HEK293T (cell line): ENCODE measurements at regions not wholly inside any gene's neighbourhood (a gene's known extent, or its start where the extent isn't known, plus 50 kb on each side); places are given as distances from the start of the nearest gene placed in this dataset.

ENCODE experiments used
- CTCF ChIA-PET: fragments of 350-600 bp; formaldehyde crosslinking; extraction: SDS; loops from one replicate; lab custom pipeline; 2021; ENCODE audit warnings: antibody characterized with exemption, inconsistent platforms; lab: Yijun Ruan, JAX
- POLR2A ChIA-PET: fragments of 350-600 bp; formaldehyde crosslinking; extraction: SDS; loops from one replicate; lab custom pipeline; 2020; ENCODE audit warnings: antibody characterized with exemption, inconsistent platforms; lab: Yijun Ruan, JAX
- DNase-seq: peaks from one replicate; pipeline ENCODE4 v3.0.0; 2012; ENCODE audit warnings: mixed read lengths; ENCODE audit errors: extremely low spot score
- ARNT ChIP-seq: fragments of 450-650 bp; IDR thresholded peaks from 2 replicates; pipeline ENCODE4 v1.6.1; 2017; ENCODE audit warnings: mild to moderate bottlenecking
- BHLHE40 ChIP-seq: fragments of 450-650 bp; IDR thresholded peaks from 2 replicates; pipeline ENCODE4 v1.6.1; 2016; ENCODE audit warnings: mild to moderate bottlenecking, moderate library complexity, borderline replicate concordance
- CTBP1 ChIP-seq: fragments of 450-650 bp; IDR thresholded peaks from 2 replicates; pipeline ENCODE4 v1.6.1; 2016; ENCODE audit warnings: borderline replicate concordance
- ELF4 ChIP-seq: fragments of 450-650 bp; IDR thresholded peaks from 2 replicates; pipeline ENCODE4 v1.6.1; 2017; ENCODE audit warnings: antibody characterized with exemption
- FOXA1 ChIP-seq: fragments of 450-650 bp; IDR thresholded peaks from 2 replicates; pipeline ENCODE4 v1.6.1; 2016; ENCODE audit warnings: mild to moderate bottlenecking
- FOXK2 ChIP-seq: fragments of 450-650 bp; IDR thresholded peaks from 2 replicates; pipeline ENCODE4 v1.6.1; 2016; ENCODE audit warnings: mild to moderate bottlenecking
- FOXM1 ChIP-seq: fragments of 450-650 bp; IDR thresholded peaks from 2 replicates; pipeline ENCODE4 v1.6.1; 2017; ENCODE audit warnings: mild to moderate bottlenecking, borderline replicate concordance
- HDGF ChIP-seq: fragments of 450-650 bp; IDR thresholded peaks from 2 replicates; pipeline ENCODE4 v1.6.1; 2017; ENCODE audit warnings: antibody characterized with exemption, borderline replicate concordance
- L3MBTL2 ChIP-seq: fragments of 450-650 bp; conservative IDR thresholded peaks from 2 replicates; pipeline ENCODE4 v1.6.1; 2016; ENCODE audit warnings: mild to moderate bottlenecking
- LEF1 ChIP-seq: fragments of 450-650 bp; IDR thresholded peaks from 2 replicates; pipeline ENCODE4 v1.6.1; 2017; ENCODE audit warnings: mild to moderate bottlenecking, borderline replicate concordance
- NFRKB ChIP-seq: fragments of 450-650 bp; IDR thresholded peaks from 2 replicates; pipeline ENCODE4 v1.6.1; 2016; ENCODE audit warnings: mild to moderate bottlenecking, moderate library complexity
- SP1 ChIP-seq: fragments of 450-650 bp; IDR thresholded peaks from 2 replicates; pipeline ENCODE4 v1.6.1; 2017
- SUZ12 ChIP-seq: fragments of 450-650 bp; IDR thresholded peaks from 2 replicates; pipeline ENCODE4 v1.6.1; 2016; ENCODE audit warnings: mild to moderate bottlenecking
- TARDBP ChIP-seq: fragments of 450-650 bp; IDR thresholded peaks from 2 replicates; pipeline ENCODE4 v1.6.1; 2016
- ZNF384 ChIP-seq: fragments of 450-650 bp; IDR thresholded peaks from 2 replicates; pipeline ENCODE4 v1.6.1; 2016
- TF ChIP-seq, protein P1 (sequence below): fragments of 450-650 bp; IDR thresholded peaks from 2 replicates; pipeline ENCODE4 v1.6.1; 2016

DNA sequence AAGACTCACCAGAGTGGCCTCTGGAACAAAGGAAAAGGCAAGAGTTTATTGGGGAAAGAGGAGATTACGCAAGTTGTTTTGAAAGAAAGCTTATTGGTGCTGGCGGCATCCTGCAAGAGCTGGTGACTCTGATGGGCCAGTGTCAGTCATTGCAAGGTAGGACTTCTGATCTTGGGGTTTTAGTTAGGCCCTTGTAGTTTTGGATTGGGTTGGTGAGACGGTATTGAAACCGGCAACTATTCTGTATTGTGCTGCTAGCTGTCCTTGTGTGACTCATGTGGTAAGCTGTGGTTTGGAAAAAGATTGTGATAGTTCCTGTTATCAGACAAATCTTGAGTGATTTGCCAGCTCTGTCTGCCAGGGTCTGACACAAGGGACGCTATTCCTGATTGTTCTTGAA, 159.1 kb upstream of the PIEZO2 start:
- no peak for DNase-seq
- ChIA-PET POLR2A (no interaction called here), CTCF (no interaction called here)
- no peak for TF ChIP-seq ARNT

DNA sequence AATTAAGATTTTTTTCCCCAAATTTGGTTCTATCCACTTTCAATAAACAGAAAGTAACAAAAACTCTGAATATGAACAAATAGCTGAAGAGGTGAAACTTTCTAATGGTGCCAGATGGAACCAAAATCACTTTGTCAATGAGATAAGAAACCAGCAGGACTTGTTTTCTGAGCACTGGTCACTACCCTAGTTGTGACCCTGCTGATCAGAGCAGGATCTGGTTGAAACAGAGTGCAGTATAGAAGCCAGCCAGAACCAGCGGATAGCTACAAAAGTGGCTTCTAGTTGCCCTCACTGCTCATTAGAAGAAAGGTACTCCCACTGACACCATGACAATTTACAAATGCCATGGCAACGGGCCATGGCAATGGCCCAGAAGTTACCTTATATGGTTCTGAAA, 158.3 kb upstream of the PIEZO2 start:
- ChIA-PET POLR2A (no interaction called here), CTCF (no interaction called here)
- DNase-seq, result no peak
- TF ChIP-seq NFRKB, result no peak
- TF ChIP-seq HDGF, result no peak

GRCh38 chr18:11305507-11305906, 156.1 kb upstream of the PIEZO2 start:
- DNase-seq, result no peak
- no peak for TF ChIP-seq CTBP1
- TF ChIP-seq, protein P1, sequence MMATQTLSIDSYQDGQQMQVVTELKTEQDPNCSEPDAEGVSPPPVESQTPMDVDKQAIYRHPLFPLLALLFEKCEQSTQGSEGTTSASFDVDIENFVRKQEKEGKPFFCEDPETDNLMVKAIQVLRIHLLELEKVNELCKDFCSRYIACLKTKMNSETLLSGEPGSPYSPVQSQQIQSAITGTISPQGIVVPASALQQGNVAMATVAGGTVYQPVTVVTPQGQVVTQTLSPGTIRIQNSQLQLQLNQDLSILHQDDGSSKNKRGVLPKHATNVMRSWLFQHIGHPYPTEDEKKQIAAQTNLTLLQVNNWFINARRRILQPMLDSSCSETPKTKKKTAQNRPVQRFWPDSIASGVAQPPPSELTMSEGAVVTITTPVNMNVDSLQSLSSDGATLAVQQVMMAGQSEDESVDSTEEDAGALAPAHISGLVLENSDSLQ, result no peak
- TF ChIP-seq SP1, result no peak
- no peak for TF ChIP-seq NFRKB
- no peak for TF ChIP-seq LEF1
- TF ChIP-seq HDGF, result no peak
- TF ChIP-seq ARNT, result no peak
- TF ChIP-seq BHLHE40, result no peak
- TF ChIP-seq FOXM1, result no peak
- no peak for TF ChIP-seq ZNF384
- no peak for TF ChIP-seq SUZ12
- TF ChIP-seq ELF4, result no peak
- TF ChIP-seq TARDBP, result no peak
- no peak for TF ChIP-seq FOXK2
- TF ChIP-seq FOXA1, result no peak
- ChIA-PET CTCF (interaction anchor here (0.6 kb wide), 1 partner anchor 17 kb away, joined by 6 read pairs; no protein-coding TSS in a partner anchor), POLR2A (no interaction called here)

DNA sequence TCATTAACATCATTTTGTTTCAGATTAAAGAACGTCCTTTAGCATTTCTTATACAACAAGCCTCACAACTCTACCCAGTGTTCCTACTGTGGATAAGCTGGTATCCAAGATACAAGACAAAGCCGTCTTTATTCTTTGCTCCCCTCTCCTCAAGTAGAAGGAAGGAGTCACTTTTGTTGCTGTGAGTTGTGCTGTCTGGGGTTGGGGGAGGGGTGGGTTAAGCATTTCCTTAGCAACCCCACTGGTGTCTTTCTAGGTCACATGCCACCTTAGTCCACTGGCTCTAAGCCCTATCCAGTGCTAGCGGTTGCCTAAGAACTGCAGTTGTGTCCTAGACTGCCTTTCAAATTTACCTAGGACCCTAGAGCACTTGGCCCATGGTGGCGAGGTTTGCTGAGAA, 155.6 kb upstream of the PIEZO2 start:
- no peak for DNase-seq
- ChIA-PET POLR2A (no interaction called here), CTCF (interaction anchor here (0.6 kb wide), 1 partner anchor 17 kb away, joined by 6 read pairs; no protein-coding TSS in a partner anchor)
- TF ChIP-seq, protein P1, result no peak
- TF ChIP-seq CTBP1 (no peak), ELF4 (no peak), ZNF384 (no peak), LEF1 (no peak), ARNT (no peak), SP1 (no peak), NFRKB (no peak), L3MBTL2 (no peak), TARDBP (no peak), FOXA1 (no peak)

GRCh38 chr18:11296946-11297345, 147.6 kb upstream of the PIEZO2 start:
- POLR2A ChIA-PET, result no interaction called here
- TF ChIP-seq NFRKB, result no peak
- no peak for TF ChIP-seq HDGF
- TF ChIP-seq, protein P1, result no peak
- no peak for TF ChIP-seq LEF1
- no peak for TF ChIP-seq ELF4
- CTCF ChIA-PET, result no interaction called here
- DNase-seq, result no peak

- ChIA-PET CTCF (interaction anchor here (1.7 kb wide), 1 partner anchor 17 kb away, joined by 5 read pairs; no protein-coding TSS in a partner anchor), POLR2A (no interaction called here)
- no peak for DNase-seq
- TF ChIP-seq ZNF384 (no peak), BHLHE40 (no peak), SUZ12 (no peak), FOXK2 (no peak), SP1 (no peak), LEF1 (no peak), ARNT (no peak), FOXM1 (no peak), L3MBTL2 (no peak), NFRKB (no peak), HDGF (no peak), CTBP1 (no peak), TARDBP (no peak), FOXA1 (no peak), ELF4 (no peak)
- TF ChIP-seq, protein P1, result no peak
Observed at GRCh38 chr18:11293794-11294193, 144.4 kb upstream of the PIEZO2 start.

GRCh38 chr18:11290786-11291185, 141.4 kb upstream of the PIEZO2 start:
- ChIA-PET POLR2A (no interaction called here), CTCF (no interaction called here)
- DNase-seq, result no peak
- TF ChIP-seq CTBP1, result no peak
- TF ChIP-seq ARNT, result no peak
- no peak for TF ChIP-seq HDGF
- no peak for TF ChIP-seq ZNF384
- TF ChIP-seq, protein P1, result no peak
- no peak for TF ChIP-seq FOXA1
- TF ChIP-seq ELF4, result no peak
